HG03520 (cell line): ENCODE measurements at regions not wholly inside any gene's neighbourhood (a gene's known extent, or its start where the extent isn't known, plus 50 kb on each side); places are given as distances from the start of the nearest gene placed in this dataset.
"Not testable (repeated sequence)": the region's sequence is repeated elsewhere in the genome, so short reads cannot be mapped to it uniquely, and the experiment has no call there.

Experiments used
- ATAC-seq: cut with Tn5 transposase; IDR thresholded peaks from one replicate; pipeline ENCODE4 v1.9.1; 2021; ENCODE audit warnings: mild to moderate bottlenecking, moderate library complexity; ENCODE audit not compliant: unreplicated experiment

DNA sequence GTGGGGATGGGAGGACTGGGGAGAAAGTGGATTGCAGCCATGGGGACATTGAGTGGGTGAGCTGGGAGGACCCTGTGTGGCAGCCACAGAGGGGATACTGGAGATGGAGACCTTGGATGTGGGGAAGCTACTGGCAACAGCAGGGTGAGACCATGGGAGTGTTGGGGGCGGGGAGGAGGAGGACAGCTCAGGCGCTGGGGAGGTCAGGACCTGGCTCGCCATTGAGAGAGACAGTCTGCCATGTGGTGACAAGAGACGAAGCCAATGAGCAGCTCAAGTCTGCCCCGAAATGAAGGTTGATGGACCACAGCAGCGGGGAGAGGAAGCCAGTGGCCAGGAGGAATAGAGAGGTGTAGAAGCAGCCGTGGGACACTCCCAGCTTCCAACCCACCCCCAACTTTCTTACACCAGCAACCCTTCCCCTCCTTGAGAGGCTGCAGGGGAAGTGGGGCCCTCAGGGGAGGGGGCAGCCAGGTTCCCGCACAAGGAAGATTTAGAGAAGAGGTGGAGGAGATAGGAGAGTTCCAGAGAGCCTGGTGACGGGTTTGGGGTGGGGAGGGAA lies 118.1 kb downstream of the ASB7 start:
- no peak for ATAC-seq

DNA sequence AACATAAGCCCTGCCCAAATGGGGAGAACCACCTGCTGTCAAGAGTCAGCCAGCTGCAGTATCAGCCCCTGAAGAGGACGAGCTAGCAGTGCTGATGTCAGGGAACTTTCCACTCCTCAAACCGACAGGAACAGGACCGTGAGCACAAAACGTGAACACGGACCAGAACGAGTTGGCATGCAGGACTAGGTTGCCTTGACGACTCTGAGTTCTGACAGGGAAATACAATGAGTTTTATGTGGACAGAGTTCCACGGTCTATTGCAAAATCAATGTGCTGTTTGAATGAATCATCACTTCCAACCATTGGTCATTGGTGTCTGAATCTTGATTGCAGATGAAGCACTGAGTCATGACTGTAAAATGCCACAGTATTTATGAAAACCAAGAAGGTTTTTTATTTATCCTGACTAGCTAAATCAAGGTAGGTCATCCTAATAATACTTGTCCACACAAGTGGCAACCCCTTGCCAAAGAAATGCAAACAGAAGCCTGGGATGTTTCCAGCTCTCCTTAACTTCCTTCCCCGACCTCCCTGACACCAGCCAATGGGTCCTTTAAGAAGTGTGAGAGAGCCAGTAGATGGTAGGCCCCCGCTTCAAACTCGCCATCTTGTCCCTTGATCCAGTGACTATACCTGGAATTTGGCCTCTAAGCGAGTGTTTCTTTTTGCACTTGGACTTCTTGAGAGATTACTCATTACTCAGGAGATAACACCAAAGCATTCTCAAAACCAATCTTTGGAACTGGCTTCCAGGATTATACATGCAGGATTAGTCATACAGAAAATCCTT lies 119.6 kb downstream of the ASB7 start:
- no peak for ATAC-seq

DNA sequence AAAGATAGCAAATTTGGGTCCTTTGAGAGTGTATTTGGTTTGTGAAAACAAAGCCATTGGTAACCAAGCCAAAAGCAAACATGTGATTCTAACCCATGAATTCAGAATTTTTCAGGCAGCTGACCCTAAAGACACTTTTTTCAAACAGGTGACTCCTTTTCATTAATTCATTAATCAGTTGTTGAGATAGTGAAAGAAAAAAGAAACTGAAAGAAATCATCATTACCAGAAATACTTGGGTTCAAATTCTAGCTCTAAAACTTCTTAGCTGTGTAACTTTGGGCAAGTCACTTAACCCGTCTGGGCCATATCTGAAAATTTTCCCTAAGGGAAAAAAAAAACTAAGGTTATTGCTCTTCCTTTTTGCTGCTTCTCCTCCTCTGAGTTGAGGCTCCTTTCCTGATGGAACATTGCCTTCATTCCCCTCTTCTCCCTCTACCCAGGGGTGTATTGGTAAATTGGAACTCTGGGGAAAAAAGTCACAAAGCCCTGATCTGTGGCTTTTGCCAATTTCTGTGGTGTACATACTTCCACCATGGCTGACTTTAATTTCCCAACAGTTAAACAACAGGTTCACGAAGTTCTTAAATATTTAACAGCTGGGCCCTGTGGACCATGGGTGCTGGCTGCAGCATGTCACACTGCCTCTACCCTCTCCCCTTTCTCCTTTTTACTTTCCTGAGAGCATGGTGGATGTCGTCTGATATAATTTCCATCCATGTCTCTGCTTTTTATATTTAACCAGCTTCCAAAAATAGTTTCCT lies 120.3 kb downstream of the ASB7 start:
- ATAC-seq = no peak

DNA sequence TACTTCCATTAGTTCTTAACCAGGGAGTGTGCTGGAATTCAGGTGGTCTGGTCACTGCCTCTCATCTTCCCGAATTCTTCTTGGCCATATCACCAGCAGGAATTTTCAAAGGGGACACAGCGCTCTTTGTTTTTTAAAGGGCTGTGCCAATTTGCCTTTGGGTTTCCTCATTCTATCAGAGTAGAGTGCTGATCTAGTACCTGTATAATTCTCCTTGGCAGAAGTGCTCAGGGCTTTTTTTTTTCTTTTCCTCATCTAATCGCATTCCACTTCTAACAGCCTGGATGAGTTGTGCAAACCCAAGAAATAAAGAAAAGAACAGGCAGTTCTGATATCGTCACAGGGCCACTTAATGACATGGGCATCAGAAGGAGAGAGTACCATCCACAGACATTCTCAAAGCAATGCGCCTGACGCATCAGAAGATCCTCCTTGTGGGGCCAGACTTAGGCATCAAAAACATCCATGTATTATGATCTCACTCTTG lies 121.0 kb downstream of the ASB7 start:
- ATAC-seq = no peak

GRCh38 chr15:100725121-100726069 lies 123.0 kb downstream of the ASB7 start:
- no peak for ATAC-seq

DNA sequence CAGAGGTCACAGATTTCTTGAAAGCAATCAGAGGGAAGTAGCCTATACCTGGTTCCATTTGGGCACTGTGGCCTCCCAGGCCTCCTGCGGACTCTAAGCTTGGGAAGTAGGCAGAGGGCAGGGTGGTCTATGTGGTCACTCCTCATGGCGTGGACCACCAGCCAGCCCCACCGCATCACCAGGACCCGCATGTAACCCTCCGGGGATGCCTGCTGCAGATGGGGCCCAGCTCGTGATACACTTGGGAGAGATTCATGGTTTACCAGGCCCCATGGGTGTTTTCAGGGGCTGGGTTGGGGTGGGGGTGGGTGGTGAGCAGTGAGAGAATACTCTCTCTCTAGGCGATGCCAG lies 123.7 kb downstream of the ASB7 start:
- no peak for ATAC-seq

- ATAC-seq = no peak
Observed at GRCh38 chr15:100726421-100727190, 124.2 kb downstream of the ASB7 start.

GRCh38 chr15:100727291-100727851 lies 125.0 kb downstream of the ASB7 start:
- no peak for ATAC-seq

GRCh38 chr15:100728371-100729201 lies 126.2 kb downstream of the ASB7 start:
- no peak for ATAC-seq

DNA sequence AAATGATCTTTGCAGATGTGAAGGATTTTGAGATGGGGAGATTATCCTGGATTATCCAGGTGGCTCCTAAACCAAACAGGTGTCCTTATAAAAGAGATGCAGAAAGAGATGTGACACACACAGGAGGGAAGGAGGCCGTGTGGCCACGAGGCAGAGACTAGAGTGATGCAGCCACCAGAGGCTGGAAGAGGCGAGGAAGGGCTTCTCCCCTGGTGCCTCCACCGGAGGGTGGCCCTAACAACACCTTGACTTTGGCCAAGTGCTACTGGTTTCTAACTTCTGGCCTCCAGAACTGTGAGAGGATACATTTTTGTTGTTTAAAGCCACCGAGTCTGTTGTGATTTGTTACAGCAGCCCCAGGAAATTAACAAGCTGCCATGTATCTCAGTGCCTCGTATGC lies 127.1 kb downstream of the ASB7 start:
- no peak for ATAC-seq

DNA sequence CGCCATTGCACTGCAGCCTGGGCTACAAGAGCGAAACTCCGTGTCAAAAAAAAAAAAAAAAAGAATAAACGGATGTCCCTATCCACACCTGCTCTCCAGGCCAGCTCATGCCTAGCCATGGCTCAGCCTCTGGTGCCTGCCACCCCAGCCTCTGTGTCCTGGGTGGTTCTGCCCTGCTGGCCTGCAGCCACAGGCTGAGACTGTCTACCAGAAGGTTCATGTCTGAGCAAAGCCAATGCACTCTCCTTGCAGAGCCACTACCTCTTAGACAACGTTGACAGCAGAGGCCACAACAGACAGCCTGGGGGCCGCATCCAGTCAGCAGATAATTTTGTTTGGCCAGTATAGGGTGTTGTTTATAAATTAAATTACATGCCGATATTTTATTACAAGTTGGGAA lies 127.7 kb downstream of the ASB7 start:
- no peak for ATAC-seq

DNA sequence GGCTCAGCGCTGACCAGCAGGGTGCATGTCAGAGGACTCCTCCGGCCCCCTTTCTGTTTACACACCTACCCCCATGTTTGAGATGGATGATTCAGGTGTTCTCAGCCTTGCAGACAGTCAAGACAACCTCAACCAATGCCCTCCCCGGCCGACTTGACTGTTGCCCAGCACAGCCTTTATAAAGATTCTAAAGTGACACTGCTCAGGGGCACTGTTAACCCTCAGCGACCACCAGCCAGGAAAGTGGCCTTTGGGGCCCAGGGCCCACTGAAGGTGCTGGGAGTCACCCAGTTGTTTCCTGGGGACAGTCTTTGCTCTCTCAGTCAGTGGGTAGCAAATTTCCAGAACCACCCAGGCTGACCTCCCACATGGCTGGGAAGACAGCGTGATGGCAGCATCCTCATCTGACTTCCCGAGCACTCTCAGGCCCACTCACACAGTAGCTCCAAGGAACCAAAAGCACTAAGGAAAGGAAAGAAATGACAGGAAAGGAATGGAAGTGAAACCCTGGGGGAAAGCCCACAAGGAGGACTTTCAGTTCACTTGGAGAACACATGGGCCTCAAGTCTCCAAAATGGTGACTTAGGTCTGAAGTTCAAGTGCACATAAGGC lies 128.4 kb downstream of the ASB7 start:
- ATAC-seq = no peak

DNA sequence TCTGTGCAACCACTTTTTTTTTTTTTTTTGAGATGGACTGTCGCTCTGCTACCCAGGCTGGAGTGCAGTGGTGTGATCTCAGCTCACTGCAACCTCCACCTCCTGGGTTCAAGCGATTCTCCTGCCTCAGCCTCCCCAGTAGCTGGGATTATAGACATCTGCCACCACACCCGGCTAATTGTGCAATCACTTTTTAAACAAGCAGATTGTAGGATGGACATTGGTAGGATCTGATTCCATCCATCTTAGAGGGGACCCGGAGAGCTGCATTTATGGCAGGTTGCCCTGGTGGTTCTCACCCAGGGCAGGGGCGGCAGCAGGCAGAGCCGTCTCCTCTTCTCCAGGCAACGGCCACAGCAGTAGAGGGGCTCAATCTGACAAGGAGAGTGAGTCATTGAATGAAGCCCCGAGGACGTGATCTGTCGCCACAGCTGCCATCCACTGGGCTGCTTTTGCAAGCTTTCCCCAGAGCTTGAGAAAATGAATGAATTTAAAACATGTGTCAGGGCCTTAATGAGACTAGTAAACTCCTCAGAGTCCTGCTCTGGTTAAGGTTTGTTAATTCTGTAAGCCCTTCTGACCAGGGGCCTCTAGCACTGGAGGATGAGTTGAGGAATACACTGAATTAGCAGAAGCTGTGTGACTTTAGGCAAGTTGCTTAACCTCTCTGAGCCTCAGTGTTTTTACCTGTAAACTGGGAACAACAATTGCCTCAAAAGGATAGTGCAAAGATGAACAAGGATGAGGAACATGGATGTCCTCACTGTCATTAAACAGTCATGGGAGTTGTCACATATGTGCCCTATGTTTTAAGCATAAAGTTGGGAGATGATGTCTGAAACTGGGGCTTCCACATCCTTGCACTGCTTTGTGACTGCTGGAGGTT lies 129.1 kb downstream of the ASB7 start:
- ATAC-seq = no peak

DNA sequence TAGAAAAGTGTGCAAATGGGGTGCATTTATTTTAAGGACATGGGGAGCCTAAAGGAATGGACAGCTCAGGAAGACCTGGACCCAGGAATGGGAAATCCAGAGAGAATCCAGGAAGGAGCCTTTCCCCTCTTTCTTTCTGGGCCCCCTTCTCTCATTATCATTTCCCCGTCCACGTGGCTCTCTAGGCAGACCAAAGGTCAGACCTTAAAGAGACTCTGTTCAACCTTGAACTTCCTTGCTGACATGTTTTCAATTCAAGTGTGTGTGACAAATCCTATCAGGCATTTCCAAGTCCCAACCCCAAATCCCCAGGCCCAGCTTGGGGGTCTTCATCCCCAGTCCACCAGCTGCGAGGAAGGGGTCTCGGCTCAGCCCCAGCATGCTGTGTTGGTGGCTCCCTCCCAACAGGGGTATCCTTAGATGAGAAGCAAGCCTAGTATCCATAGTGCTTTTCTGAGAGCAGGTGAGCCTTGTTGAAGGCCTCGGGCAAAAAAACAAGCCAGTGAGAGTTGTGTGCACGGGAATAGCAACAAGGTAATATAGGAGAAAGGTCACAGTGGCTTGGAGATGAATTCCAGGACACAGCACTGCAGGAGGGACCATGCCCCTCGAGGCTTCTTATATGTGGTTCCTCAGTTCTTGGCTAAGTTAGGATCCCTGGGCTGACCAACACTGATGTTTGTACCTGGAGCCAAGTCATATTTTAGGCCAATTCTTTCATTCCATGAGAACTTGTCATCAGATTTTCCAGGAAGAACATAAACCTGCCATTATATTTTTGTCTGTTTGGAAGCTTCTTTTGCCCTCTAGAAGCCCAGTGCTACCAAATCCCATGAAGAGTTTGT lies 130.0 kb downstream of the ASB7 start:
- ATAC-seq = no peak

DNA sequence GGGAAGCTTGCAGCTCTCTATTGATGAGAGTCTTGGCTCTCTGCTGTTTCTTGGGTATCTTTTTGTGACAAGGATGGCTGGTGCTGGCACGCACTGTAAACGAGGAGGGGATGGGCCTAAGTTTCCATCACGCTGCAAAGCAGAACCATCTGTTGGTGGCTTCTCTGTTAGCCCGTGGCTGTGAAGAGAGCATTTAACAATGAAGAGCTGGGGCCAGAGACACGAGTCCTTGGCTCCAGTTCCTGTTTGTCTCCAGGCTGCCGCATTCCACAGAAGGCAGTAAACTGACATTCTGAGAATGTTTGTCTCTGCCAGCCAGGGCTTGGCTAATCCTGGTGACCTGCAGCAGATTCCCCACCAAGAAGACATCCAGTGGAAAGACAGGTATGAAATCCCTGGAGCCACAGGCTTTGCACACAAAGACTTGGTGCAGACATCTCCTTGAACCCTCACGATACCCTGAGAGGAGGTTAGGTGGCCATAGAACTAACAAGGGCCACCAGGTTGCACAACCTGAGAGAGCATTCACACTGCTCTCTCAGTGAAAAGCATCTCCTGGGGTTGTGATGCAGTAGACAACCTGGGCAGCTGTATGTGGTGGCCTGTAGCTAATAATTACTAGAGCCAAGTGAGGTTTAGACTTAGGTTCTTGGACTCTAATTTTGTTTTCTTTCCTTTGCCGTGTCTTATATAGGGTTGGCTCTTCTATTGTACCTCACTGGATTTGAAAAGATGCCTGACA lies 130.9 kb downstream of the ASB7 start:
- no peak for ATAC-seq

DNA sequence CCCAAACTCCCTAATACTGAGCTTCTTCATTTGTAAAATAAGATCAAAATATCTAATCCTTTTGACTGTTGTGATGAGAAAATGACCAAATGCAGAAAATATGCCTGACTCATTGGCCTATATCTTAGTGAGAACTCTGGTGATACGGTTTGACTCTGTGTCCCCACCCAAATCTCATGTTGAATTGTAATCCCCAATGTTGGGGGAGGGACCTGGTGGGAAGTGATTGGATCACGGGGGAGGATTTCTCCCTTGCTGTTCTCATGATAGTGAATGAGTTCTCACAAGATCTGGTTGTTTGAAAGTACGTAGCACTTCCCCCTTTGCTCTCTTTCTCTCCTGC lies 131.4 kb downstream of the ASB7 start:
- ATAC-seq = not testable (repeated sequence)
